OCI-LY7 (cell line): ENCODE measurements at regions not wholly inside any gene's neighbourhood (a gene's known extent, or its start where the extent isn't known, plus 50 kb on each side); places are given as distances from the start of the nearest gene placed in this dataset.

Experiments
- CTCF ChIP-seq: fragments of 200-600 bp; sonication (generic); conservative IDR thresholded peaks from 2 replicates; pipeline ENCODE4 v1.5.1; 2014; ENCODE audit warnings: mild to moderate bottlenecking, antibody characterized with exemption, low read length, moderate library complexity, mixed read lengths
- EZH2phosphoT487 ChIP-seq: fragments of 200-600 bp; sonication (generic); IDR thresholded peaks from 2 replicates; pipeline ENCODE4 v1.6.1; 2018; ENCODE audit warnings: low read depth, borderline replicate concordance, mild to moderate bottlenecking, mixed run types, antibody characterized with exemption, low read length, moderate library complexity, mixed read lengths

- TF ChIP-seq CTCF (no peak), EZH2phosphoT487 (no peak)
These were observed 474.2 kb upstream of the RIOK2 start for GRCh38 chr5:97657239-97657638.
